GM12891 (cell line): ENCODE measurements at regions not wholly inside any gene's neighbourhood (a gene's known extent, or its start where the extent isn't known, plus 50 kb on each side); places are given as distances from the start of the nearest gene placed in this dataset.

Experiments
- POLR2A ChIP-seq: IDR thresholded peaks from 2 replicates; pipeline ENCODE4 v1.6.1; 2011; ENCODE audit warnings: low read depth, low read length, control low read depth
- SPI1 ChIP-seq: IDR thresholded peaks from 2 replicates; pipeline ENCODE4 v1.6.1; 2011; ENCODE audit warnings: low read depth, low read length, control low read depth
- TAF1 ChIP-seq: IDR thresholded peaks from 2 replicates; pipeline ENCODE4 v1.6.1; 2011; ENCODE audit warnings: low read depth, low read length, control low read depth

GRCh38 chr2:164164602-164165001 is 428.8 kb upstream of the FIGN start:
- TF ChIP-seq POLR2A, result no peak
- no peak for TF ChIP-seq TAF1
- TF ChIP-seq SPI1, result no peak
